AG04450 (cell line): ENCODE measurements at regions not wholly inside any gene's neighbourhood (a gene's known extent, or its start where the extent isn't known, plus 50 kb on each side); places are given as distances from the start of the nearest gene placed in this dataset.
"Not testable (repeated sequence)": the region's sequence is repeated elsewhere in the genome, so short reads cannot be mapped to it uniquely, and the experiment has no call there.

Experiments
- CTCF ChIA-PET: fragments of 300-600, 350-600 bp; formaldehyde crosslinking; extraction: SDS; loops from one replicate; lab custom pipeline; 2022; ENCODE audit warnings: antibody characterized with exemption, inconsistent platforms; lab: Charles Lee
- POLR2A ChIA-PET: fragments of 350-600 bp; formaldehyde crosslinking; extraction: SDS; loops from one replicate; lab custom pipeline; 2021; ENCODE audit warnings: antibody characterized with exemption, inconsistent platforms; lab: Yijun Ruan, JAX
- DNase-seq: peaks from one replicate; pipeline ENCODE4 v3.0.0-alpha.2; 2011; ENCODE audit warnings: low read depth, low spot score
- H3K27ac ChIP-seq: one replicate; pipeline ENCODE4 v1.5.1; 2012; ENCODE audit warnings: low read depth, low read length, control low read depth
- H3K27me3 ChIP-seq: one replicate; pipeline ENCODE4 v1.6.0; 2012; ENCODE audit warnings: low read length; ENCODE audit not compliant: control insufficient read depth, insufficient read depth
- H3K4me3 ChIP-seq: 2 replicates; pipeline ENCODE4 v1.5.1; 2011; ENCODE audit warnings: mild to moderate bottlenecking, low read depth, low read length, control low read depth
- H3K9me3 ChIP-seq: 2 replicates; pipeline ENCODE4 v1.5.1; 2012; ENCODE audit warnings: low read length; ENCODE audit not compliant: control insufficient read depth, insufficient read depth
- CTCF ChIP-seq: IDR thresholded peaks from 2 replicates; pipeline ENCODE4 v1.5.1; 2011; ENCODE audit warnings: low read depth, low read length, control low read depth, inconsistent platforms

GRCh38 chr16:8044796-8045195, 545.5 kb downstream of the TMEM114 start:
- ChIA-PET POLR2A (no interaction called here), CTCF (no interaction called here)
- TF ChIP-seq CTCF = no peak
- no peak for DNase-seq
- peaks cover 29% of the 10 kb centered on the region for H3K9me3 ChIP-seq
- no peaks in the 10 kb centered on the region for H3K27me3 ChIP-seq
- no peak overlapping the region for H3K27ac ChIP-seq
- H3K4me3 ChIP-seq = no peak overlapping the region

GRCh38 chr16:8032406-8032805, 557.9 kb downstream of the TMEM114 start:
- ChIA-PET POLR2A (no interaction called here), CTCF (no interaction called here)
- TF ChIP-seq CTCF = no peak
- no peak overlapping the region for H3K4me3 ChIP-seq
- peaks cover 17% of the 10 kb centered on the region; the same call in 1 of the 2 replicates for H3K9me3 ChIP-seq
- H3K27ac ChIP-seq = no peak overlapping the region
- no peak for DNase-seq
- H3K27me3 ChIP-seq = no peaks in the 10 kb centered on the region

- H3K9me3 ChIP-seq = peaks cover 21% of the 10 kb centered on the region; the same call in 1 of the 2 replicates
- POLR2A ChIA-PET, DNase-seq, H3K4me3 ChIP-seq, H3K27me3 ChIP-seq, CTCF ChIA-PET, H3K27ac ChIP-seq: not testable (repeated sequence)
Measured at GRCh38 chr16:8030004-8030403, 560.3 kb downstream of the TMEM114 start.

- ChIA-PET POLR2A (no interaction called here), CTCF (no interaction called here)
- DNase-seq = no peak
- Histone ChIP-seq H3K4me3 (no peak overlapping the region), H3K27me3 (no peaks in the 10 kb centered on the region), H3K9me3 (peaks cover 16% of the 10 kb centered on the region; the same call in 1 of the 2 replicates), H3K27ac (no peak overlapping the region)
- TF ChIP-seq CTCF = no peak
Measured at GRCh38 chr16:8026450-8026849, 563.9 kb downstream of the TMEM114 start.

- DNase-seq = no peak
- Histone ChIP-seq H3K4me3 (no peak overlapping the region), H3K27ac (no peak overlapping the region), H3K27me3 (no peaks in the 10 kb centered on the region), H3K9me3 (peaks cover 18% of the 10 kb centered on the region; the same call in 1 of the 2 replicates)
- ChIA-PET POLR2A (no interaction called here), CTCF (no interaction called here)
- TF ChIP-seq CTCF = no peak
Measured at GRCh38 chr16:8023326-8023725, 567.0 kb downstream of the TMEM114 start.
